ENCODE measurements at regions not wholly inside any gene's neighbourhood (a gene's known extent, or its start where the extent isn't known, plus 50 kb on each side); places are given as distances from the start of the nearest gene placed in this dataset.
A peak's percentile ranks its signal among the peaks of the same experiment; 100 is the strongest.

DNA sequence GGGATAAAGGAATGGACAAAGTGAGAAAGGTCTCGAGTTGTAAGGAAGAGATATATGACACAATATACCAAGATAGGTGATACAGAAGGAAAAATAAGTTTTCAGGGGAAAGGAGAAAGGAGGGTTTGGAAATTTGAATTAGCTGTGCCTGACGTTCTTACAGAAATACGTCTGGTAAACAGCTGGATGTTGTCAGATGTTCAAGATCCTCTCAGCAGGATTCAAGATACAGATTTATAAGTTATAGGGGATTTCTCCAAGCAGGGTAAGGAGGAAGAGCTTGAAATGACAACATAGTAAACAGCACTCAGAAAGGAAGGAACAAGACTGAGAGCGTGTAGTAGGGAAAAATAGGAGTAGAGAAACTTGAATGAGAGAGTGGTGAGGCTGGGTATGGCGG lies 1184.1 kb downstream of the TYW1 start:
- no peak overlapping the region for H4K91ac ChIP-seq (replicated peaks; ENCODE audit: insufficient read length, low read length)
- H2BK5ac ChIP-seq (ENCODE audit: low read depth, low read length): no peak overlapping the region
- H4K20me1 ChIP-seq (replicated peaks in 1 of 2; ENCODE audit: control insufficient read depth in 1 of 2, insufficient read depth in 2 of 2, low read length in 2 of 2): no peaks in the 10 kb centered on the region
- no peaks in the 10 kb centered on the region for H3K9me3 ChIP-seq (ENCODE audit: insufficient read depth in 2 of 2, low read depth in 1 of 2, low read length in 1 of 2)
- H3K79me2 ChIP-seq (ENCODE audit: control insufficient read depth in 1 of 2, insufficient read depth in 2 of 2, low read length in 2 of 2): no peaks in the 10 kb centered on the region
- DNase-seq (ENCODE audit: low read depth in 1 of 2, low spot score in 2 of 2) (no peak), FAIRE-seq (no peak)
- H3K4me3 ChIP-seq (ENCODE audit: extremely low read depth in 1 of 4, insufficient read depth in 2 of 4, low read depth in 3 of 4, low read length in 4 of 4): no peak overlapping the region
- 90% methylated on average over 5 of the region's 5 CpGs; no CpG with 5 or more reads in 1 of the 2 experiments for WGBS, 2 experiments (ENCODE audit: extremely low coverage in 1 of 2, insufficient coverage in 1 of 2, insufficient read length in 1 of 2, insufficient replicate concordance in 2 of 2, low coverage in 1 of 2, low lambda C conversion rate in 2 of 2, missing lambda C conversion rate in 1 of 2)
- H3K4ac ChIP-seq (replicated peaks; ENCODE audit: insufficient read length, low read depth, low read length): no peak overlapping the region
- no peaks in the 10 kb centered on the region for H3K79me1 ChIP-seq (ENCODE audit: low read depth, low read length)
- no peak overlapping the region for H4K5ac ChIP-seq (ENCODE audit: insufficient read length, low read depth, low read length)
- H2BK15ac ChIP-seq (ENCODE audit: low read length): no peak overlapping the region
- H3K4me1 ChIP-seq (replicated peaks in 1 of 4; ENCODE audit: control insufficient read depth in 3 of 4, insufficient read depth in 4 of 4, low read length in 3 of 4): peaks cover 0 to 2% (median 0%) of the 10 kb centered on the region in 4 experiments; a peak in 1 of 7 replicates
- H3K23me2 ChIP-seq (ENCODE audit: low read depth, low read length): no peaks in the 10 kb centered on the region
- H3K56ac ChIP-seq (replicated peaks; ENCODE audit: insufficient read length, low read depth, low read length): peak overlapping the region; percentile 16
- H3K23ac ChIP-seq (ENCODE audit: insufficient read length): no peak overlapping the region
- CTCF ChIA-PET (ENCODE audit: partially characterized antibody): interaction anchor here (0.8 to 1.2 kb wide), 2 partner anchors 259 to 556 kb away, joined by 3 to 4 read pairs; no protein-coding TSS in a partner anchor
- H2AFZ ChIP-seq (ENCODE audit: low read length): no peak overlapping the region
- H3K27ac ChIP-seq (ENCODE audit: low read depth, low read length): no peak overlapping the region
- no peak overlapping the region for H2BK12ac ChIP-seq (ENCODE audit: low read depth, low read length)
- no peaks in the 10 kb centered on the region for H3K27me3 ChIP-seq (replicated peaks in 1 of 4; ENCODE audit: control insufficient read depth in 3 of 4, extremely low read depth in 1 of 4, insufficient read depth in 3 of 4, low read length in 3 of 4)
- no peak overlapping the region; the same call in 1 of the 2 replicates for H3K18ac ChIP-seq (ENCODE audit: extremely low read depth, low read length)
- no peak overlapping the region for H2BK20ac ChIP-seq (ENCODE audit: low read length)
- H2BK120ac ChIP-seq (replicated peaks; ENCODE audit: low read depth, low read length): no peak overlapping the region
- H3K9ac ChIP-seq (replicated peaks in 1 of 4; ENCODE audit: extremely low read depth in 1 of 4, low read depth in 3 of 4, low read length in 3 of 4): no peak overlapping the region
- H2AK5ac ChIP-seq (ENCODE audit: low read depth, low read length): no peak overlapping the region
- H3K14ac ChIP-seq (ENCODE audit: insufficient read length): no peak overlapping the region
- H3K36me3 ChIP-seq (ENCODE audit: control insufficient read depth in 2 of 4, insufficient read depth in 4 of 4, low read length in 3 of 4): no peaks in the 10 kb centered on the region
- no peak overlapping the region for H4K8ac ChIP-seq (ENCODE audit: extremely low read depth, insufficient read depth, low read length)
- POLR2A ChIA-PET (ENCODE audit: partially characterized antibody): no interaction called here
- H3K4me2 ChIP-seq (ENCODE audit: insufficient read depth in 1 of 2, low read depth in 2 of 2, low read length in 2 of 2): no peak overlapping the region
- TF ChIP-seq ZNF274 (IDR thresholded peaks at IDR 0.05; ENCODE audit: borderline replicate concordance, extremely low read depth, low read length) (no peak), TAF1 (IDR thresholded peaks at IDR 0.05; ENCODE audit: low read depth, low read length) (no peak)

Measured in H1 (cell line).